Spleen (tissue), 11 donors: ENCODE measurements at regions not wholly inside any gene's neighbourhood (a gene's known extent, or its start where the extent isn't known, plus 50 kb on each side); places are given as distances from the start of the nearest gene placed in this dataset.

Source experiments
- DNase-seq: peaks from one replicate; pipeline ENCODE4 v3.0.0-alpha.2; 2020
- H3K27ac ChIP-seq, 8 donors: fragments of 200-600 bp; sonication (generic) in 7 of 8; 1 replicate in 4 of 8; 2 replicates in 4 of 8; pipeline versions ENCODE4 v1.5.0 to v1.8.0; 2016 to 2021; ENCODE audit warnings: inconsistent platforms in 4 of 8, mild to moderate bottlenecking in 4 of 8, moderate library complexity in 1 of 8
- H3K27me3 ChIP-seq, 7 donors: fragments of 200-600 bp; sonication (generic) in 6 of 7; replicated peaks in 1 of 7; 1 replicate in 4 of 7; 2 replicates in 3 of 7; pipeline versions ENCODE4 v1.5.0 to v1.8.0; 2016 to 2021; ENCODE audit warnings: inconsistent platforms in 3 of 7, mild to moderate bottlenecking in 1 of 7
- H3K36me3 ChIP-seq, 6 donors: fragments of 200-600 bp; sonication (generic) in 5 of 6; 1 replicate in 4 of 6; 2 replicates in 2 of 6; pipeline versions ENCODE4 v1.5.0 to v1.8.0; 2016 to 2021; ENCODE audit warnings: inconsistent platforms in 2 of 6
- H3K4me1 ChIP-seq, 6 donors: fragments of 200-600 bp; sonication (generic) in 5 of 6; 1 replicate in 3 of 6; 2 replicates in 3 of 6; pipeline versions ENCODE4 v1.5.0 to v1.8.0; 2016 to 2021; ENCODE audit warnings: inconsistent platforms in 3 of 6
- H3K4me3 ChIP-seq, 8 donors: fragments of 200-600 bp; sonication (generic) in 7 of 8; 1 replicate in 4 of 8; 2 replicates in 4 of 8; pipeline versions ENCODE4 v1.5.0 to v1.8.0; 2016 to 2021; ENCODE audit warnings: inconsistent platforms in 4 of 8, mild to moderate bottlenecking in 4 of 8, moderate library complexity in 2 of 8
- H3K9me3 ChIP-seq, 8 donors: fragments of 200-600 bp; sonication (generic) in 7 of 8; 1 replicate in 4 of 8; 2 replicates in 4 of 8; pipeline versions ENCODE4 v1.5.0 to v1.8.0; 2016 to 2021; ENCODE audit warnings: inconsistent platforms in 4 of 8
- POLR2A ChIP-seq, 3 donors: fragments of 450-650 bp; IDR thresholded peaks; one replicate each; pipeline ENCODE4 v1.5.1; 2017; ENCODE audit warnings: antibody characterized with exemption in 3 of 3, mild to moderate bottlenecking in 1 of 3
- POLR2AphosphoS5 ChIP-seq, 3 donors: sonication (generic); formaldehyde crosslinking; IDR thresholded peaks; one replicate each; pipeline ENCODE4 v1.5.1; 2017; ENCODE audit warnings: antibody characterized with exemption in 3 of 3
- WGBS, 5 donors: extraction: QIAGEN DNeasy Blood & Tissue Kit in 3 of 5; methylation state at CpG; one replicate each; pipeline versions ENCODE4 v1.1.5 to v1.1.7; 2013 to 2018; 5-methylcytosine and 5-hydroxymethylcytosine counted together
- intact Hi-C: fragments of 100-400 bp; cut with DNase I; formaldehyde crosslinking; loops from one replicate; pipeline ENCODE4 v1.15.0; 2023; ENCODE audit warnings: low total_unique reads
- TF ChIP-seq, protein P1 (sequence below), 11 experiments: fragments of 200-600 bp in 7 of 11; fragments of 450-650 bp in 4 of 11; sonication (generic) in 4 of 11; IDR thresholded peaks in 8 of 11; conservative IDR thresholded peaks in 3 of 11; 1 replicate in 7 of 11; 2 replicates in 4 of 11; pipeline versions ENCODE4 v1.4.0 to v1.8.0; 2016 to 2021; ENCODE audit warnings: antibody characterized with exemption in 11 of 11, inconsistent platforms in 4 of 11, mild to moderate bottlenecking in 1 of 11
- donor health status: healthy with polysubstance abuse.
- donor health status: DM: no; HTN: no; CAD: no; lungs with moderate emphysema.
- donor health status: DM: no; HTN: no; CAD: no.
- donor health status: Bipolar disorder and iron deficiency.
- donor health status: healthy.
- donor health status: DM: no; HTN: no; CAD: no.
- donor health status: DM: yes; HTN: yes; CAD: no.

DNA sequence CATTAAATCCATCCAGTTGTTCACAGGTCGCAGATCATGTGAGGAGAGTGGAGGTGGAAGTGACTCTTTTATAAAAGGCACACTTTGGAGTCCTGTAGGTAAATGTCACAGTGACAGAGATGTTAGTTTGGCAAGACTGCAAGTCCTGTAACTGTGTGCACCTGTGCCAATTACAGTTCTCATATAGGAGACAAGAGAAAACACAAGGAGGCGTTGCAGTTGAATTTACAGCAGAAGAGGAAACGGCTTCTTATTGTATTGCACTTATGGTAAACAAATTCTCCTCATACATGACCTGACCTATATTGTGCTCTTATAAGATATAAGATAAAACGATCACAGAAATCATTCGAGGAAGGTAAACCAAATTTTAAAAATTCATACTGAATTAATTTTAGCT lies 732.8 kb upstream of the SLC10A2 start:
- H3K27ac ChIP-seq: no peak overlapping the region
- 61 to 79% (median 75%) methylated on average over 5 of the region's 5 CpGs for WGBS, 5 donors
- DNase-seq: no peak
- no peaks in the 10 kb centered on the region for H3K9me3 ChIP-seq
- H3K36me3 ChIP-seq: no peaks in the 10 kb centered on the region
- H3K4me3 ChIP-seq: no peak overlapping the region
- intact Hi-C loops: no loop called here
- TF ChIP-seq, protein P1, sequence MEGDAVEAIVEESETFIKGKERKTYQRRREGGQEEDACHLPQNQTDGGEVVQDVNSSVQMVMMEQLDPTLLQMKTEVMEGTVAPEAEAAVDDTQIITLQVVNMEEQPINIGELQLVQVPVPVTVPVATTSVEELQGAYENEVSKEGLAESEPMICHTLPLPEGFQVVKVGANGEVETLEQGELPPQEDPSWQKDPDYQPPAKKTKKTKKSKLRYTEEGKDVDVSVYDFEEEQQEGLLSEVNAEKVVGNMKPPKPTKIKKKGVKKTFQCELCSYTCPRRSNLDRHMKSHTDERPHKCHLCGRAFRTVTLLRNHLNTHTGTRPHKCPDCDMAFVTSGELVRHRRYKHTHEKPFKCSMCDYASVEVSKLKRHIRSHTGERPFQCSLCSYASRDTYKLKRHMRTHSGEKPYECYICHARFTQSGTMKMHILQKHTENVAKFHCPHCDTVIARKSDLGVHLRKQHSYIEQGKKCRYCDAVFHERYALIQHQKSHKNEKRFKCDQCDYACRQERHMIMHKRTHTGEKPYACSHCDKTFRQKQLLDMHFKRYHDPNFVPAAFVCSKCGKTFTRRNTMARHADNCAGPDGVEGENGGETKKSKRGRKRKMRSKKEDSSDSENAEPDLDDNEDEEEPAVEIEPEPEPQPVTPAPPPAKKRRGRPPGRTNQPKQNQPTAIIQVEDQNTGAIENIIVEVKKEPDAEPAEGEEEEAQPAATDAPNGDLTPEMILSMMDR (IDR thresholded peaks at IDR 0.05 in 8 of 11, conservative IDR thresholded peaks at IDR 0.05 in 3 of 11): no peak
- TF ChIP-seq POLR2A (IDR thresholded peaks at IDR 0.05): no peak
- no peak for TF ChIP-seq POLR2AphosphoS5 (IDR thresholded peaks at IDR 0.05)
- H3K4me1 ChIP-seq: peaks cover 0 to 5% (median 0%) of the 10 kb centered on the region in 6 donors
- H3K27me3 ChIP-seq: no peaks in the 10 kb centered on the region

DNA sequence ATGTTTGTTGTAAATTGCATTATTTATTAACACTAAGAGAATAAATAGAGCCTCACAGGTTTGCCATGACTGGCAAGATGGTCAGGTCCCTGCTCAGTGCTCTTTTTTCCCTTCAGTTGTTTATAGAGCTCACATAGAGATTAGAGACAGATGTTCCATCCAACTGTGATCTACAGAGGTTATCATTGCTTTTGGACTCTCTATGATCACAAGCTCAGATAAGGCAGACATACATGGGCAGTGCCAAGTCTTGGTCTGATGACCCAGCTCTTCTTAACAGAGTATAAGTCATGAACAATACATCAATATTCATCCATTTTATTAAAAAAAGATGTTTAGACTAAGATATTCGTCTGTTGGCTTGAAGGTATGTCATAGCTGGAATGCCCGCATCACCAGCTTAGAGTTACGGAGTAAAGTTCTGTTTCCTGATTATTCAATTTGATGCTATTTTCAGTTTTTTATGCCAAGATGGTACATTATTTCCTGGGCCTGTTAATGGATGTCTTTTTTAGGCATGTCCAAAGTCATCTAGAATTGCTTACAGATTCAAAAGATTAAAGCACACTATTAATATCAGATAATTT lies 729.8 kb upstream of the SLC10A2 start:
- Histone ChIP-seq H3K27ac (no peak overlapping the region), H3K4me3 (no peak overlapping the region), H3K36me3 (no peaks in the 10 kb centered on the region), H3K9me3 (no peaks in the 10 kb centered on the region), H3K4me1 (peaks cover 0 to 5% (median 0%) of the 10 kb centered on the region in 6 donors), H3K27me3 (no peaks in the 10 kb centered on the region)
- 64 to 89% (median 78%) methylated on average over 3 of the region's 3 CpGs for WGBS, 5 donors
- intact Hi-C loops: no loop called here
- no peak for TF ChIP-seq POLR2AphosphoS5 (IDR thresholded peaks at IDR 0.05)
- TF ChIP-seq, protein P1 (IDR thresholded peaks at IDR 0.05 in 8 of 11, conservative IDR thresholded peaks at IDR 0.05 in 3 of 11): no peak
- no peak for TF ChIP-seq POLR2A (IDR thresholded peaks at IDR 0.05)
- DNase-seq: no peak

DNA sequence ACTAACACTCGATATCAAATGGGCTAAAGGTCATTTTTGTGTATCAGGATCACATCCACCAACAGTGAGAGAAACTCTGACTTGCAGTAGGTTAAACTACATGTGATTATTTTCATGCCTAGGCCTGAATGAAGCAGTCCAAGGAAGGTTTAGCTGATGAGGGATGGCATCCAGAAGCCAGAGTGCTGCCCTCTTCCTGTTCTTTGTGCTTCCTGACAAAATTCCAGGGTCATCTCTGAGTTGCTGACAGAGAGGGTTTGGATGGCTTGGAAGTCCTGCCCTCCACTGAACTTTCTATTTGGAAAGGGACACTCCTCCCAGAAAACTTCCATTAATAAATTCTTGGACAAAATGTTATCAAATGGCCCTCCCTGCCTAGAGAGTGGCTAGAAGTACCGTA lies 728.3 kb upstream of the SLC10A2 start:
- H3K4me1 ChIP-seq: peaks cover 0 to 5% (median 0%) of the 10 kb centered on the region in 6 donors
- H3K4me3 ChIP-seq: no peak overlapping the region
- H3K27me3 ChIP-seq: no peaks in the 10 kb centered on the region
- peak overlapping the region in 1 of 8 donors; percentile 2 for H3K27ac ChIP-seq
- H3K9me3 ChIP-seq: no peaks in the 10 kb centered on the region
- H3K36me3 ChIP-seq: no peaks in the 10 kb centered on the region
- TF ChIP-seq, protein P1 (IDR thresholded peaks at IDR 0.05 in 8 of 11, conservative IDR thresholded peaks at IDR 0.05 in 3 of 11): no peak
- TF ChIP-seq POLR2A (IDR thresholded peaks at IDR 0.05) (no peak), POLR2AphosphoS5 (IDR thresholded peaks at IDR 0.05) (no peak)
- DNase-seq: no peak
- intact Hi-C loops: no loop called here
- WGBS, 5 donors: 50 to 68% (median 53%) methylated on average over 2 of the region's 2 CpGs

DNA sequence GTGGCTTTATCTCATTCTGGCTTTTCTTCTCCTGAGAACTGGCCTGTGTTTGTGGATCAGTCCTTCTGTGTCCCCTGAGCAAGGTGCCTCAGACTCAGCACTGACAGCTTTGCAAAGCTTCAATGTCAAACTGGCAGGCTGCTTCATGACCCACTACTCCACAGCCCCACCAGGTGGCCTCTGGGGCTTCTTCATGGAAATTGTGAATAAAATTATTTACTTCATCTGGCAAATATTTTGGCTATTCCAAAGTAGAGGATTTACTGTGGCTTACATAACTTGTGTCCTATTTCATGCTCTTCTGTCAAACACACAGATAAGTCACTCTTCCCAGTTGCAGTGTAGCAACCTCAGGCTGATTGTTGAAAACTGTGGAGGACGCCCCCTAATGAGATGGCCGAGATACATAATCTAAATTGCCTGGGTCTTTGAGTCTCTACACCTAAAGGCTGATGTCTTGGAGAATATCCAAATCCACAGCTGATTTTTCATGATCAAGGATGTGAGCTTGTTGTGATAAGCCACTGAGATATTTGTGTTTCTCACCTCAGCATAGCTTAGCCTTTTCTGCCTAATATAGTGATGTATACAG lies 721.9 kb upstream of the SLC10A2 start:
- no peaks in the 10 kb centered on the region for H3K4me1 ChIP-seq
- no peaks in the 10 kb centered on the region for H3K27me3 ChIP-seq
- TF ChIP-seq, protein P1 (IDR thresholded peaks at IDR 0.05 in 8 of 11, conservative IDR thresholded peaks at IDR 0.05 in 3 of 11): no peak
- no peak for TF ChIP-seq POLR2AphosphoS5 (IDR thresholded peaks at IDR 0.05)
- TF ChIP-seq POLR2A (IDR thresholded peaks at IDR 0.05): no peak
- DNase-seq: no peak
- H3K36me3 ChIP-seq: no peaks in the 10 kb centered on the region
- intact Hi-C loops: no loop called here
- WGBS, 5 donors: 79 to 90% (median 85%) methylated on average over 2 of the region's 2 CpGs
- no peak overlapping the region for H3K27ac ChIP-seq
- H3K9me3 ChIP-seq: peaks cover 0 to 10% (median 1%) of the 10 kb centered on the region in 8 donors
- no peak overlapping the region for H3K4me3 ChIP-seq
